ENCODE measurements at regions not wholly inside any gene's neighbourhood (a gene's known extent, or its start where the extent isn't known, plus 50 kb on each side); places are given as distances from the start of the nearest gene placed in this dataset.
"Not testable (repeated sequence)": the region's sequence is repeated elsewhere in the genome, so short reads cannot be mapped to it uniquely, and the experiment has no call there.

- TF ChIP-seq EZH2phosphoT487 (IDR thresholded peaks at IDR 0.05; ENCODE audit: borderline replicate concordance, low read length) = no peak
- no peaks in the 10 kb centered on the region for H4K20me1 ChIP-seq (ENCODE audit: control insufficient read depth, insufficient read depth, low read depth, low read length)
Observed at GRCh38 chr11:127791844-127792243, 791.3 kb upstream of the KIRREL3 start.

GRCh38 chr11:127790592-127790991, 790.0 kb upstream of the KIRREL3 start:
- Histone ChIP-seq H3K27ac (ENCODE audit: low read depth, low read length) (no peak overlapping the region), H4K20me1 (ENCODE audit: control insufficient read depth, insufficient read depth, low read depth, low read length) (no peaks in the 10 kb centered on the region), H3K36me3 (ENCODE audit: control insufficient read depth, low read length) (no peaks in the 10 kb centered on the region), H3K27me3 (ENCODE audit: control insufficient read depth, low read length) (no peaks in the 10 kb centered on the region), H3K9me2 (replicated peaks; ENCODE audit: control insufficient read depth, low read length) (no peaks in the 10 kb centered on the region), H3K4me1 (ENCODE audit: control insufficient read depth, low read length) (no peaks in the 10 kb centered on the region), H3F3A (ENCODE audit: control insufficient read depth, insufficient read depth) (no peaks in the 10 kb centered on the region), H3K79me2 (ENCODE audit: control insufficient read depth, low read length) (no peaks in the 10 kb centered on the region), H3K4me2 (ENCODE audit: low read length) (no peak overlapping the region), H3K4me3 (ENCODE audit: low read length) (no peak overlapping the region), H3K9me3 (ENCODE audit: control insufficient read depth, insufficient read depth, low read length) (no peaks in the 10 kb centered on the region)
- TF ChIP-seq EZH2phosphoT487 (IDR thresholded peaks at IDR 0.05; ENCODE audit: borderline replicate concordance, low read length) (no peak), CTCF (IDR thresholded peaks at IDR 0.05; ENCODE audit: low read depth, low read length, poor library complexity, severe bottlenecking) (no peak)

More at GRCh38 chr11:127791844-127792243, 791.3 kb upstream of the KIRREL3 start:
- Histone ChIP-seq H3K4me3 (ENCODE audit: low read length) (no peak overlapping the region), H3K4me2 (ENCODE audit: low read length) (no peak overlapping the region), H3K9me3 (ENCODE audit: control insufficient read depth, insufficient read depth, low read length) (no peaks in the 10 kb centered on the region), H3K36me3 (ENCODE audit: control insufficient read depth, low read length) (no peaks in the 10 kb centered on the region), H3K4me1 (ENCODE audit: control insufficient read depth, low read length) (no peaks in the 10 kb centered on the region), H3K79me2 (ENCODE audit: control insufficient read depth, low read length) (no peaks in the 10 kb centered on the region), H3K27ac (ENCODE audit: low read depth, low read length) (no peak overlapping the region), H3K27me3 (ENCODE audit: control insufficient read depth, low read length) (no peaks in the 10 kb centered on the region), H3F3A (ENCODE audit: control insufficient read depth, insufficient read depth) (no peaks in the 10 kb centered on the region), H3K9me2 (replicated peaks; ENCODE audit: control insufficient read depth, low read length) (no peaks in the 10 kb centered on the region)

DNA sequence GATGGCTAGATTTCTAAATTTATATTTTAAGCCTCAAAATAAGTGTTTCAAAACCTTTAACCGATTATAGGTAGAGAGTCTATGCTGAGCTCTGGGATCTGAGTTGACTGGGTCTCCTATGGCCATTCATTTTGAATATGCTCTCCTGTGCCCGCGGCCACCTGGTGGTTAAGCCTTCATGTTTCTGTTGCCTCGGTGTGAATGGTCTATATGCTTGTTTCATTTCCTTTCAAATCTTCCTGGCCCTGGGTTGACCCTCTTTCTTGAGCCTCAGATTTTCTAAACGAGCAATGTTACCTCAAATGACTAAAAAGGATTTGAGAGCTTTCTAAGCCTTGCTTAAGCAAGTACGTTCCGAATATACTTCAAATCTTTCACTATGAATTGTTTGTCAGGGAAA, 789.4 kb upstream of the KIRREL3 start:
- no peaks in the 10 kb centered on the region for H3F3A ChIP-seq (ENCODE audit: control insufficient read depth, insufficient read depth)
- H3K9me2 ChIP-seq (replicated peaks; ENCODE audit: control insufficient read depth, low read length) = no peaks in the 10 kb centered on the region
- no peaks in the 10 kb centered on the region for H3K79me2 ChIP-seq (ENCODE audit: control insufficient read depth, low read length)
- TF ChIP-seq CTCF (IDR thresholded peaks at IDR 0.05; ENCODE audit: low read depth, low read length, poor library complexity, severe bottlenecking) (peak; percentile 37), EZH2phosphoT487 (IDR thresholded peaks at IDR 0.05; ENCODE audit: borderline replicate concordance, low read length) (no peak)
- no peaks in the 10 kb centered on the region for H3K27me3 ChIP-seq (ENCODE audit: control insufficient read depth, low read length)
- H3K36me3 ChIP-seq (ENCODE audit: control insufficient read depth, low read length) = no peaks in the 10 kb centered on the region
- no peaks in the 10 kb centered on the region for H3K9me3 ChIP-seq (ENCODE audit: control insufficient read depth, insufficient read depth, low read length)
- H3K4me2 ChIP-seq (ENCODE audit: low read length) = no peak overlapping the region
- no peaks in the 10 kb centered on the region for H4K20me1 ChIP-seq (ENCODE audit: control insufficient read depth, insufficient read depth, low read depth, low read length)
- H3K4me3 ChIP-seq (ENCODE audit: low read length) = no peak overlapping the region
- no peaks in the 10 kb centered on the region for H3K4me1 ChIP-seq (ENCODE audit: control insufficient read depth, low read length)
- H3K27ac ChIP-seq (ENCODE audit: low read depth, low read length) = no peak overlapping the region

- H3K4me2 ChIP-seq (ENCODE audit: low read length); H3K4me1 ChIP-seq (ENCODE audit: control insufficient read depth, low read length); H3K36me3 ChIP-seq (ENCODE audit: control insufficient read depth, low read length); H3K27ac ChIP-seq (ENCODE audit: low read depth, low read length); H3K4me3 ChIP-seq (ENCODE audit: low read length); H3F3A ChIP-seq (ENCODE audit: control insufficient read depth, insufficient read depth); H3K9me3 ChIP-seq (ENCODE audit: control insufficient read depth, insufficient read depth, low read length); H3K27me3 ChIP-seq (ENCODE audit: control insufficient read depth, low read length); H3K9me2 ChIP-seq (replicated peaks; ENCODE audit: control insufficient read depth, low read length); H4K20me1 ChIP-seq (ENCODE audit: control insufficient read depth, insufficient read depth, low read depth, low read length); H3K79me2 ChIP-seq (ENCODE audit: control insufficient read depth, low read length): not testable (repeated sequence)
Observed at GRCh38 chr11:127772938-127773337, 772.4 kb upstream of the KIRREL3 start.

GRCh38 chr11:127768931-127769330, 768.4 kb upstream of the KIRREL3 start:
- H4K20me1 ChIP-seq (ENCODE audit: control insufficient read depth, insufficient read depth, low read depth, low read length); H3K4me3 ChIP-seq (ENCODE audit: low read length); H3K27me3 ChIP-seq (ENCODE audit: control insufficient read depth, low read length); H3K36me3 ChIP-seq (ENCODE audit: control insufficient read depth, low read length); H3K9me2 ChIP-seq (replicated peaks; ENCODE audit: control insufficient read depth, low read length); H3K27ac ChIP-seq (ENCODE audit: low read depth, low read length); H3K4me1 ChIP-seq (ENCODE audit: control insufficient read depth, low read length); H3K9me3 ChIP-seq (ENCODE audit: control insufficient read depth, insufficient read depth, low read length); H3K4me2 ChIP-seq (ENCODE audit: low read length); H3F3A ChIP-seq (ENCODE audit: control insufficient read depth, insufficient read depth); H3K79me2 ChIP-seq (ENCODE audit: control insufficient read depth, low read length): not testable (repeated sequence)

All from DOHH2 (cell line).